PC-3 (cell line): ENCODE measurements at regions not wholly inside any gene's neighbourhood (a gene's known extent, or its start where the extent isn't known, plus 50 kb on each side); places are given as distances from the start of the nearest gene placed in this dataset.

Experiments used
- ATAC-seq: fragments of 200-7000 bp; cut with Tn5 transposase; 2 replicates; pipeline ENCODE4 v1.9.1; 2020; ENCODE audit warnings: mild to moderate bottlenecking, moderate library complexity
- BruUV-seq: library from RNA; stranded (reverse); fragments of 400-500 nt; replicated peaks from 2 replicates; lab custom pipeline; 2021; lab: Mats Ljungman, UMichigan
- CTCF ChIA-PET: fragments of 300-600 bp; sonication (Branson Sonifier 250); formaldehyde crosslinking; loops from one replicate; lab custom pipeline; 2022; ENCODE audit warnings: antibody characterized with exemption; lab: Charles Lee
- POLR2A ChIA-PET: fragments of 300-600 bp; sonication (Branson Sonifier 250); formaldehyde crosslinking; loops from one replicate; lab custom pipeline; 2022; ENCODE audit warnings: antibody characterized with exemption; ENCODE audit not compliant: unreplicated experiment; lab: Charles Lee
- DNase-seq: peaks from one replicate; pipeline ENCODE4 v3.0.0-alpha.2; 2015
- H2AFZ ChIP-seq: fragments of 300-600 bp; sonication (generic); 2 replicates; pipeline ENCODE4 v1.6.0; 2016; ENCODE audit warnings: antibody characterized with exemption, low read length
- H3F3A ChIP-seq: fragments of 300-600 bp; sonication (generic); one replicate; pipeline ENCODE4 v1.6.0; 2017; ENCODE audit warnings: antibody characterized with exemption, low read length, control low read depth, mild to moderate bottlenecking; ENCODE audit not compliant: unreplicated experiment
- H3K27ac ChIP-seq: fragments of 300-600 bp; sonication (generic); 2 replicates; pipeline ENCODE4 v1.5.1; 2016; ENCODE audit warnings: mild to moderate bottlenecking, low read length
- H3K27me3 ChIP-seq: fragments of 300-600 bp; sonication (generic); 2 replicates; pipeline ENCODE4 v1.6.1; 2016; ENCODE audit warnings: low read length, mixed read lengths
- H3K36me3 ChIP-seq: fragments of 300-600 bp; sonication (generic); 2 replicates; pipeline ENCODE4 v1.6.1; 2016; ENCODE audit warnings: low read depth, mixed run types, low read length, mixed read lengths
- H3K4me1 ChIP-seq: fragments of 300-600 bp; sonication (generic); 2 replicates; pipeline ENCODE4 v1.5.1; 2016; ENCODE audit warnings: low read length; ENCODE audit not compliant: insufficient read depth
- H3K4me2 ChIP-seq: fragments of 300-600 bp; sonication (generic); 2 replicates; pipeline ENCODE4 v1.6.0; 2016; ENCODE audit warnings: low read length
- H3K4me3 ChIP-seq: fragments of 300-600 bp; sonication (generic); 2 replicates; pipeline ENCODE4 v1.5.1; 2016; ENCODE audit warnings: mild to moderate bottlenecking, low read length, mixed read lengths
- H3K79me2 ChIP-seq: fragments of 300-600 bp; sonication (generic); 2 replicates; pipeline ENCODE4 v1.6.1; 2017; ENCODE audit warnings: low read length, mixed read lengths
- H3K9ac ChIP-seq: fragments of 300-600 bp; sonication (generic); 2 replicates; pipeline ENCODE4 v1.6.0; 2016; ENCODE audit warnings: mild to moderate bottlenecking, low read length
- H3K9me2 ChIP-seq: fragments of 300-600 bp; sonication (generic); replicated peaks from 2 replicates; pipeline ENCODE4 v1.6.1; 2016; ENCODE audit warnings: mixed run types, low read length, mixed read lengths
- H3K9me3 ChIP-seq: fragments of 300-600 bp; sonication (generic); 2 replicates; pipeline ENCODE4 v1.6.1; 2016; ENCODE audit warnings: low read length, mixed read lengths
- H4K20me1 ChIP-seq: fragments of 300-600 bp; sonication (generic); 2 replicates; pipeline ENCODE4 v1.6.1; 2016; ENCODE audit warnings: low read length, mixed read lengths
- EZH2 ChIP-seq: fragments of 300-600 bp; sonication (generic); IDR thresholded peaks from one replicate; pipeline ENCODE4 v1.6.1; 2017; ENCODE audit warnings: antibody characterized with exemption, mild to moderate bottlenecking, low read length; ENCODE audit not compliant: unreplicated experiment
- EZH2phosphoT487 ChIP-seq: fragments of 300-600 bp; sonication (generic); IDR thresholded peaks from 2 replicates; pipeline ENCODE4 v1.6.1; 2018; ENCODE audit warnings: mild to moderate bottlenecking, antibody characterized with exemption, low read length, borderline replicate concordance
- intact Hi-C: fragments of 100-400 bp; cut with micrococcal nuclease; formaldehyde crosslinking; loops from 2 replicates; pipeline ENCODE4 v1.9.0; 2023
- TF ChIP-seq, protein P1 (sequence below): fragments of 300-600 bp; sonication (generic); conservative IDR thresholded peaks from 2 replicates; pipeline ENCODE4 v1.5.1; 2017; ENCODE audit warnings: antibody characterized with exemption, low read depth, mild to moderate bottlenecking, low read length

DNA sequence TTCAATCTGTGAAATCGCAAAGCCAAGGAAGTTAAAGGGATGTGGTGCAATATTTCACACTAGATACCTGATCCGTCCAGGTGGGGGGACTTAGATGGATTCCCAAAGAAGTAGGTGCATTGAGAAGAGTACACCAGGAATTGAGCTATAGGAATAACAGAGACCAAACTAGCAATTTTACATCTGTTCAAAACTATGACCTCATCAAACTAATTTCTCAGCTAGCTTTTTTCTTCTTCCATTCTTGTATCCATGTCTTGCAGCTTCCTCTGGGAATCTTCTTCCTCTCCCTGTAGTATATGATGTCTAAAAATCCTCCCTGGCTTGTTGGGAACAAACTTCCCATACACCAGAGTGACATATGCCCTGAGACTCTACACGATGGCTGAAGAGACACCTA, 51.0 kb upstream of the PTPN13 start:
- CTCF ChIA-PET, result interaction anchor here (0.6 kb wide), 1 partner anchor 47 kb away, joined by 3 read pairs; no protein-coding TSS in a partner anchor

DNA sequence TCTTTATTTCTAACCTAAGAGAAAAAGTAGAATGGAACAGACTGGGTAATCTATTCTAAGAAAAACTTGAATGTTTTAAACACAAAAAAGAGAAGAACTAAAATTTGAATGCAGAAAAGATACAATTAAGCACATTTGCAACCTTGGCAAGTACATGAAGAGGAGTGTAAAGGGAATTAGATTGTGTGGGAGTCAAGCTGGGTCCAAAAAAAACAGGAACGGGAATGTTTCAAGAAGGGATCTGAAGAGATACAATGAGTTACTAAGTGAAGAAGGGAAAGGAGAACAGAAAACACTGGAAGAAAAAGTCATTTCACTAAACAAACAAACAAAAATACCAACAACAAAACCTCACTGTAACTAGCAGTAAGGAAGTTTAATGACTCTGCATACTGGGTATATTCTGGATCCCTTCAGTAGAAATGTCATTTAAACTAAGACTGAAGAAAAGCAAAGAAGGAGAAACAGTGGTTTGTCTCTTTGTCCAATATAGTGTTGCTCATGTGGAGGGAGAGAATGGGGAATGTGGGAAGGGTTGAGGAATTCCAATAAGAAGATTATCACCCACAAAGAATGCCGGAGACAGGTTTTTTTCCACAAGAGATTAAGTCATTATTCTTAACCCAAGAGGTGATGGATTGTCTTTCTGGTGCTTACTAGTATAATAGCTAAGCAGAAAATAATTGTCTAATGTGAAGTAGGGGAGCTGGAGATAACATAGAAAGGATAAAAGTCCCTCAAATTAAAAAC, 50.4 kb upstream of the PTPN13 start:
- H4K20me1 ChIP-seq, result no peaks in the 10 kb centered on the region
- H3K27ac ChIP-seq, result no peak overlapping the region
- no peaks in the 10 kb centered on the region for H3F3A ChIP-seq
- no peaks in the 10 kb centered on the region for H3K79me2 ChIP-seq
- TF ChIP-seq, protein P1, sequence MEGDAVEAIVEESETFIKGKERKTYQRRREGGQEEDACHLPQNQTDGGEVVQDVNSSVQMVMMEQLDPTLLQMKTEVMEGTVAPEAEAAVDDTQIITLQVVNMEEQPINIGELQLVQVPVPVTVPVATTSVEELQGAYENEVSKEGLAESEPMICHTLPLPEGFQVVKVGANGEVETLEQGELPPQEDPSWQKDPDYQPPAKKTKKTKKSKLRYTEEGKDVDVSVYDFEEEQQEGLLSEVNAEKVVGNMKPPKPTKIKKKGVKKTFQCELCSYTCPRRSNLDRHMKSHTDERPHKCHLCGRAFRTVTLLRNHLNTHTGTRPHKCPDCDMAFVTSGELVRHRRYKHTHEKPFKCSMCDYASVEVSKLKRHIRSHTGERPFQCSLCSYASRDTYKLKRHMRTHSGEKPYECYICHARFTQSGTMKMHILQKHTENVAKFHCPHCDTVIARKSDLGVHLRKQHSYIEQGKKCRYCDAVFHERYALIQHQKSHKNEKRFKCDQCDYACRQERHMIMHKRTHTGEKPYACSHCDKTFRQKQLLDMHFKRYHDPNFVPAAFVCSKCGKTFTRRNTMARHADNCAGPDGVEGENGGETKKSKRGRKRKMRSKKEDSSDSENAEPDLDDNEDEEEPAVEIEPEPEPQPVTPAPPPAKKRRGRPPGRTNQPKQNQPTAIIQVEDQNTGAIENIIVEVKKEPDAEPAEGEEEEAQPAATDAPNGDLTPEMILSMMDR, result no peak
- TF ChIP-seq EZH2 (no peak), EZH2phosphoT487 (no peak)
- H3K4me2 ChIP-seq, result no peak overlapping the region
- ChIA-PET POLR2A (no interaction called here), CTCF (no interaction called here)
- intact Hi-C loops, result no loop called here
- ATAC-seq (no peak), DNase-seq (no peak)
- H3K9me2 ChIP-seq, result no peaks in the 10 kb centered on the region
- no peak overlapping the region for H3K4me3 ChIP-seq
- H3K9me3 ChIP-seq, result no peaks in the 10 kb centered on the region
- no peaks in the 10 kb centered on the region for H3K36me3 ChIP-seq
- no TSS peak for BruUV-seq
- H3K27me3 ChIP-seq, result no peaks in the 10 kb centered on the region
- H2AFZ ChIP-seq, result no peak overlapping the region
- no peak overlapping the region for H3K9ac ChIP-seq
- no peaks in the 10 kb centered on the region for H3K4me1 ChIP-seq

More for the DNA sequence above, 51.0 kb upstream of the PTPN13 start:
- Histone ChIP-seq H3K4me1 (no peaks in the 10 kb centered on the region), H3K4me3 (no peak overlapping the region), H2AFZ (no peak overlapping the region), H3K36me3 (no peaks in the 10 kb centered on the region), H3K27ac (no peak overlapping the region), H3K4me2 (no peak overlapping the region), H4K20me1 (no peaks in the 10 kb centered on the region), H3K79me2 (no peaks in the 10 kb centered on the region), H3K9ac (no peak overlapping the region), H3F3A (no peaks in the 10 kb centered on the region), H3K27me3 (no peaks in the 10 kb centered on the region), H3K9me2 (no peaks in the 10 kb centered on the region), H3K9me3 (no peaks in the 10 kb centered on the region)
- BruUV-seq, result no TSS peak
- intact Hi-C loops, result no loop called here
- POLR2A ChIA-PET, result no interaction called here
- ATAC-seq (no peak), DNase-seq (no peak)
- no peak for TF ChIP-seq EZH2phosphoT487
- TF ChIP-seq EZH2, result no peak
- TF ChIP-seq, protein P1, result no peak

DNA sequence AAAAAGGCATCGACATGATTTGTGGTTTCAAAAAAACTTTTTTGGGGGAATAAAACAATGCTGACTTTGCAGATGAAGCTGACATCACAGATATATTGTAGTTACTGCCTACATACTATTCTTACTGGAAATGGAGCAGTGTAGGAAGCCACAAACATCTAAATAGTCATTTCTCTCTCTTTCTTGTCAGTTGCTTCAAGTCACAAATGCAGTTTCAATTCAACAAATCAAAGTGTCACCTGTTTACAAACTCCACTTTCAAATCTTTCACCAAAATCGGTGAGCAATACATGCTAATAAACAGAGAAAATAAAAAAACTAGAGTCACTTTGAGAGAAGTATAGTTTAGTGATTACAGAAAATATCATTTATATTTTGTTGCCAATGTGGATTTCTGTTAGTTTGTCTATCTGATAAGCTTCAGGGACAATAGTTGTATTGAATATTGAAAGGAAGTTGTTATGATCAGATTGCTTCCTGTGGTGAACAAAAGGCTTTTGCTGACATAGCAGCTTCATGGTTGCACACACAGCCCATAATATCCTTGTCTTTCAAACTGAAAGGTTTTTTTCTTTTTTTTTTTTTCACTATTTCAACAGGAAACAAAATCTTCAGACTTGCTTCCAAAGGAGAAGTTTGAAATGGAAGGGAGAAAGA, 49.7 kb upstream of the PTPN13 start:
- Histone ChIP-seq H3K4me2 (no peak overlapping the region), H3K9me3 (no peaks in the 10 kb centered on the region), H3K4me1 (peaks cover 3% of the 10 kb centered on the region; the same call in 1 of the 2 replicates), H3K27me3 (no peaks in the 10 kb centered on the region), H3K9me2 (no peaks in the 10 kb centered on the region), H3K36me3 (no peaks in the 10 kb centered on the region), H3K9ac (no peak overlapping the region), H3K27ac (no peak overlapping the region), H3K4me3 (no peak overlapping the region), H3K79me2 (no peaks in the 10 kb centered on the region), H2AFZ (no peak overlapping the region), H3F3A (no peaks in the 10 kb centered on the region), H4K20me1 (no peaks in the 10 kb centered on the region)
- TF ChIP-seq, protein P1, result no peak
- TF ChIP-seq EZH2, result no peak
- no peak for TF ChIP-seq EZH2phosphoT487
- no peak for ATAC-seq
- intact Hi-C loops, result no loop called here
- ChIA-PET POLR2A (no interaction called here), CTCF (no interaction called here)
- BruUV-seq, result no TSS peak
- no peak for DNase-seq
